ENCODE measurements at regions not wholly inside any gene's neighbourhood (a gene's known extent, or its start where the extent isn't known, plus 50 kb on each side); places are given as distances from the start of the nearest gene placed in this dataset.

DNA sequence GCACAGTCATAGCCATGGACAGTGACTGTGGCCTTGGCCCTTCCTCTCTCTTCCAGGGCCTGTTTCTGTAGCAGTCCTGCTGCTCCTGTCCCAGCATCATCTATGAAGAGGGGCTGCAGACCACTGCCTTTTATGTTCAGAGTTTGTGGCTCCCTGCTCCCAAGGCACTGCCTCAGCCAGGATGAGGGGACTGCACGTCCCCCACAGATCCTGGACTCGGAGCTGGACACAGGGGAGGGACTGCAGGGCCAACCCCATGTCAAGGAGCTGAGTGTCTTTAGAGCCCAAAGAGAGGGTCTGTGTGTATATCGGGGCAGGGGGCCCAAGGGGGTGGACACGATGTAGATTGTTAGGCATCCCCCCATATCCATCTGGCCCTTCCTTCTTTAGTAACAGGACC, 60.6 kb upstream of the DIO3 start:
- TF ChIP-seq, protein P1, sequence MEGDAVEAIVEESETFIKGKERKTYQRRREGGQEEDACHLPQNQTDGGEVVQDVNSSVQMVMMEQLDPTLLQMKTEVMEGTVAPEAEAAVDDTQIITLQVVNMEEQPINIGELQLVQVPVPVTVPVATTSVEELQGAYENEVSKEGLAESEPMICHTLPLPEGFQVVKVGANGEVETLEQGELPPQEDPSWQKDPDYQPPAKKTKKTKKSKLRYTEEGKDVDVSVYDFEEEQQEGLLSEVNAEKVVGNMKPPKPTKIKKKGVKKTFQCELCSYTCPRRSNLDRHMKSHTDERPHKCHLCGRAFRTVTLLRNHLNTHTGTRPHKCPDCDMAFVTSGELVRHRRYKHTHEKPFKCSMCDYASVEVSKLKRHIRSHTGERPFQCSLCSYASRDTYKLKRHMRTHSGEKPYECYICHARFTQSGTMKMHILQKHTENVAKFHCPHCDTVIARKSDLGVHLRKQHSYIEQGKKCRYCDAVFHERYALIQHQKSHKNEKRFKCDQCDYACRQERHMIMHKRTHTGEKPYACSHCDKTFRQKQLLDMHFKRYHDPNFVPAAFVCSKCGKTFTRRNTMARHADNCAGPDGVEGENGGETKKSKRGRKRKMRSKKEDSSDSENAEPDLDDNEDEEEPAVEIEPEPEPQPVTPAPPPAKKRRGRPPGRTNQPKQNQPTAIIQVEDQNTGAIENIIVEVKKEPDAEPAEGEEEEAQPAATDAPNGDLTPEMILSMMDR (conservative IDR thresholded peaks at IDR 0.05; ENCODE audit: low read length): no peak
- TF ChIP-seq EZH2phosphoT487 (IDR thresholded peaks at IDR 0.05; ENCODE audit: borderline replicate concordance, low read depth, low read length): no peak

Measured in OCI-LY7 (cell line).